NCI-H82 treated with DMSO at 0.1 percent for 48 hours (cell line): ENCODE measurements at regions not wholly inside any gene's neighbourhood (a gene's known extent, or its start where the extent isn't known, plus 50 kb on each side); places are given as distances from the start of the nearest gene placed in this dataset.

ENCODE experiments used
- DNase-seq: peaks from one replicate; lab custom pipeline; 2025; ENCODE audit not compliant: unreplicated experiment; lab: John Stamatoyannopoulos, UW

DNA sequence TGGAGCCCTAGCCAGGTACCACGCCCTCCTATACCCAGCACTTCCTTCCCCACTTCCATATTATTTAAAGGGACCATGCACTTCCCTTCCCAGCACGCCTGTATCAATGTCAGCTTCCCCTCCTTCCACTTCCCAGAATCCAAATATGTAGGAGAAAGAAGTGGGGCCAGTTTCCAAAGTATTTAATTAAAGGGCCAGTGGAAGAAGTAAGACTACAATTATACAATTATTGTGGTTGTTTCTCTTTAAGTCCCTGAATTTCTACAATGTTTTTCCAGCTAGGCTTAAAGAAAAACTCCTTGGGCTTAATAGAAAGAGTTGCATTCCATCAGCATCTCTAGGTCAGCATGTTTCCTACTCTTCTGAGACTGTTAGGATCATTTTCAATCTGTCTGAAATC, 515.8 kb downstream of the PREX1 start:
- DNase-seq = no peak

DNA sequence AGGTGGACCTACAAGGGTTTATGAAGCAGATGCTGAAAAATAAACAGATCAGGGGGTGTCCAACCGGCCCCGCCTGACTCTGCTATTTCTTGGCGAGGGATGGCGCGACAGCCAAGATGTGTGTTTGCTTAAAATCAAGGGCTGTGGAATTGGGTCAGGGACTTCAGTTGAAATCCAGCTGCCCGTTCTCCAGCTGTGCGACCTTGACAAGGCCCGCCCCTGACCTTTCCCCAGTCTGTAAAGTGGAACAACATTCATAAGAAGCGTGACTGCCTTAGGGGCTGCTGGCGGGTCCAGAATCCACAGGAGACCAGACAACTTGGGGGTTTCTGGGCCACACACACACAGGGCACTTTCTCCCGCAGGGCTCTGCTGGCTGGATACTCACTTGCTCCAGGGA, 517.5 kb downstream of the PREX1 start:
- DNase-seq = no peak

GRCh38 chr20:48309293-48309692, 518.5 kb downstream of the PREX1 start:
- no peak for DNase-seq

GRCh38 chr20:48308882-48309281, 518.9 kb downstream of the PREX1 start:
- DNase-seq = no peak

GRCh38 chr20:48308232-48308781, 519.5 kb downstream of the PREX1 start:
- no peak for DNase-seq

DNA sequence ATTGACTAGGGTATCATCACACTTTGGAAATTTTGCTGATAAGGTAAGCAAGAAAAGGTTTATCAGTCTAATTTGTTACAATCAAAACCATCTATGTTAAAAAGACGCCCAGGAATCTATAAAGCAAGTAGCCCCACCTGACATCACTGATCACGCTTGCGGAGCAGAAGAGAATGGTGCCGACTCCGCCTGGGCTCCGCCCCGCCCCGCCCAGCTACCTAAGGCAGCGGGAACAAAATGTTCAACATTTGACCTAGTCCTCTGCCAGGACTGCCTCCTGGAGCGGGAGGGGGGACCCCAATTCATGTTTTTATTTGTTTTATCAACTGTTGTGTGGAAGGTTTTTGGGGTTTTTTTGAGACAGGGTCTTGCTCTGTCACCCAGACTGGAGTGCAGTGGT, 520.5 kb downstream of the PREX1 start:
- DNase-seq = no peak

GRCh38 chr20:48302844-48303542, 517.7 kb upstream of the SULF2 start:
- no peak for DNase-seq

- DNase-seq = no peak
Observed at GRCh38 chr20:48302149-48302548, 516.9 kb upstream of the SULF2 start.

DNA sequence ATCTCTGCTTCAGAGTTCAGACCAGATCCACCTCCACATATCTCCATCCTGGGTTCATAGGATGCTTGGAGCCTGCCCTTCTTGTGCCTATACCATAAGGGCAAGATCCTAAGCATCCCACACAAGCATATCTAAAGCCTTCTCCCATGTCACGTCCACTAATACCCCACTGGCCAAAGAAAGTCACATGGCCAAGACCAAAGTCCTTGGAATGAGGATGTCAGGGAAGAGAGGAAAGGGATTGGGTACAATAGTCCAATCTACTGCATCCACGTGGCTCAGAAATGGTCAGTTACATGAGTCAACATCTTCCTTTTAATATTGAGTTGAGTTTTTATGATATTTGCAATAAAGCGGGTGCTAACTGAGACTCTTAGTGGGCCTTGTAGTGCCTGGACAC, 515.9 kb upstream of the SULF2 start:
- DNase-seq = no peak

DNA sequence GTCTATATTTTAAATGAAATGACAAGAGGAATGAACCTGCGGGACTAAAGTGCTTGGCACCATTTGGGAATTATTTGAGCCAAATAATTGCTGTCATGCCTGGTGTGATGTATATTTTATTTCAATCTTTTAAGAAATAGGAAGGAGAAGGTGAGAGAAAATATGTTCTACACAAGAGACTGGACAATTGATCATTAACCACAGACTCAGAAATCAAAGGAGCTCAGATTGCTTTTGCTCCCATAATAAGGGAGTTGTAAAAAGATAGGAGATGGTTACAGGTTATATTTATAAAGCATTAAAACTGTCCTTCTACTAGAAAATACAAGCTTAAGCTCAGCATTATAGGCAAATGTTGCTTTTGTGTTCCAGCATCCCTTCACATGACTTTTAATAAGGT, 515.2 kb upstream of the SULF2 start:
- DNase-seq = no peak

DNA sequence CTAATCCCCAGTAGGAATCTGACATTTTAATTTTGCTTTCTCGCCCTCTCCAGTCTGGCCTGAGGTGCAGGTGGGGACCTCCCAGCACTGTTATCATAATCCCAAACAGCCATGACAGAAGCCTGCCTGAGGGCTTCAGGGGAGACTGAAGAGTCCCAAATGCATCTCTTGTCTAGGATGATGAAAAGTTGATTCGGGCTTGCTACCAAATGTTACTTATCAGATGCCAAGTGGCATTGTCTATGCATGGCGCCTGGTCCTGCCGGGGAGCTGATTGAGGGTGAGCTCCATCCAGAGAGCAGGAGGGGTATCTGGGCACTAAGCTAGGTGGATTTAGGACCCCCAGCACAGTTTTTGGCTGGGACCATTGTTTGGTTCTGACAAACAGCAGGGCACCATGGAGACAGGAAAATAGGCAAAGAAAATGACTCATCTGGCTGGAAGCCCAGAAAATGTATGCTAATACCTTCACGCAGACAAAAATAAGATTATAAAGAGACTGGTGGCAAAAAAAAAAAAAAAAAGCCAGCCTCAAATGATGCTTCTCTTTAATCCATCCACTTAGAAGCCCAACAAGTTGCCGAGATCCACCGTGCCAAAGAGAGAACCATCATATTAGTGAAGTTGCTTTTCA, 513.7 kb upstream of the SULF2 start:
- peak; percentile 72 for DNase-seq

DNA sequence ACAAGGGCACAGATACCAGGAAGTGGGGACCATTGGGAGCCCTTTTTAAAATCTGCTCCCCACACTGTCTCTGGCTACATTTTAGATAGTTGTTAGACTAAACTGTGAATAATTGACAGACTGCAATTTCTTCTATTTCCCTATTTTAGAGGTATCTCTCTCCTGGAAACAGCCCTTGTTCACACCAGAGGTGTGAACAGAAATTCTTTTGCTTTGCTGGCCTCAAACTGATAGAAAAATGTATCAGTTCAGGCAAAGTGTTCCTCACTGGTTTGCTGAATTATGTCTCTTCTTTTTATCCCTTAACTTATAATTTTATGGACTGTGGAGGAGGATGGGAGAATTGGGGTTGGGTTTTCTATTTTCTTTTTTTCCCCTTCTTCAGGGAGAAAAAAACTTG, 513.2 kb upstream of the SULF2 start:
- DNase-seq = no peak

DNA sequence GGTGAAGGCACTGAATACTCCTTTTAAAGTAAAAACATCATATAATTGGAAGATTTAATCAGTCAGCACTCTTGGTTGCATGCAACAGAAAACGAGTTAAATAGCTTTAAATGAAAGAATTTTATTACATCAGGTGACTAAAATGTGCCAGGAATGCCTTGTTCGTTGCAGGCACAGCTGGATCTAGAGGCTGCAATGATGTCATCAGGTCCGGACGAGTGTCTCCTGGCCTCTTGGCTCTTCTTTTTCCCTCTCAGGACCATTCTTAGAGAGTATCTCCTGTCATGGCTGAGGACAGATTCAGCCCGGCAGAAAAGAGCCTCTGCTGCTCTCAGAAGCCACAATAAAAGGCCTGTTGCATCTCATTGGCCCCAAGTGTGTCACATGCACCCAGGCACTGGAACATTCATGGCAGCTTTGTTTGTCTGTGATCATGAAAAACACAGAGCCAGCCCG, 510.7 kb upstream of the SULF2 start:
- no peak for DNase-seq

DNA sequence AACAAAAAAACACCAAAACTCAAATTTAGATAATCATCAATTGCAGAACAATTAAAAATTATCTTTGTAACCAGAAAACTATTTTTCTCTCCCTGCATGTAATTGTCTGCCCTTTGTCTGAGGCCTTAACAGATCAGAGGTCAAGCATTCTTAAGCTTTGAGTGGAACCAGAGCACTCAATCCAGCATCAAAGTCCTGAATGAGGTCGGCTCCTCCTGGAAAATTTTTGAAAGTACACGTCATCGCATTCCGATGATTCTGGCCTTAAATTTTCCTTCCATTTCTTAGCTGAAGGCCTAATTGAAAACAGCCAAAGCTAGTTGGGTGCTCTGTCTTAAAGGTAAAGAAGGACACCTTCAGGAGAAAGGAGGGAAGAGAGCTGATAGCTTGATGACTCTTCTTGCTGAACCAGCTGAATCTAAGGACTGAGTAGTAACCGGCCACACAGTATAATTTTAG, 510.2 kb upstream of the SULF2 start:
- DNase-seq = no peak

- DNase-seq = no peak
Observed at GRCh38 chr20:48294942-48295341, 509.7 kb upstream of the SULF2 start.

DNA sequence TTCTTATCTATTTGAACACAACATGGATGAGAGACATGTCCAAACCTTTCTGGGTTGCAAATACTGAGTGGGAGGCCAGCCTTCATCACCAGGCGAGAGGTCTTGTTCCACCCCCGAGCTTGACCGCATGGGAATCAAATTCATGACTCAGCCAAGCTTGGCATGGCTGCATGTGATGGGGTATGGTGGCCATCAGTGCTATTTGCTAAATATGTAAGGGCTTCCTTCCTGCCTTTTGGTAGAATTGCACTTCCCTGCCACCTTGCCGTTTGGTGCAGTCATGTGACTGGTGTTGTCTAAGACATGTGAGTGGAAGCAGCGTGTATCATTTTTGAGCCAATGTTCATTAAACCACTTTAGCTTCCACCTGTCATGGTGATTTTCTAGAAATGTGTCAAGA, 508.9 kb upstream of the SULF2 start:
- DNase-seq = no peak

DNA sequence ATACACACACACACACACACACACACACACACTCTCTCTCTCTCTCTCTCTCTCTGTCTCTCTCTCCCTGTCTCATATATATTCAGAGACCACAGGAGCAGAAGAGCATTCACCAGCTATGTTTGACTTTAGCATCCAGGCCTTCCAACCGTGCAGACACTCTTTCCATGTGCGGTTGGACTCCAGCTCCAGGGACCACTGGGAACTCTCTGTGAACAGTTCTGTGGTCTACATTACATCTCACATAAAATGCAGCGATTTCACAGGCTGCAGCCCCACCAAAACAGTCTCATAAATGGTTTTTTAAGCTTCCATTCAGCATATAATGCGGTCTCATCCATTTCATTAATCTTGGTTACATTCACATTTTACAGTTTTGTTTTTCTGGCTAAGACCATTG, 508.4 kb upstream of the SULF2 start:
- DNase-seq = no peak

- no peak for DNase-seq
Observed at GRCh38 chr20:48292806-48293205, 507.5 kb upstream of the SULF2 start.

DNA sequence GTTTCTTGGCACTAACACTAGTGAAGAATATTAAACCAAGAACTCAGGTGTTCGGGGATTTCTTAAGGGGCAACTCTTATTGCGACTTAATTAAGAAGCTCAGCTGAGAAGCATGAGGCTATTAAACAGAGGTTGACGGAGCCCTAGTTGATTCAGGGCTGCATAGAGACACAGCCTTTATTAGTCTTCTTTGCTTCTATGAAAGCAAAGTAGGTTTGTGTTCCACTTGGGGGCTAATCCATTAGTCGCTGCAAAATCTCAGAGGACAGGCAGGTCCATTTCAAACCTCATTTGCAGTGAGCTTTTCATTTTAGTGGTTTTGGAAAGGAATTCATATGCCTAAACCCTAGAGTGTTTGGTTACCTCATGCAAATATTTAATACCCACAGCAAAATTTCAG, 506.6 kb upstream of the SULF2 start:
- DNase-seq = no peak

- no peak for DNase-seq
Observed at GRCh38 chr20:48288930-48289507, 503.7 kb upstream of the SULF2 start.

DNA sequence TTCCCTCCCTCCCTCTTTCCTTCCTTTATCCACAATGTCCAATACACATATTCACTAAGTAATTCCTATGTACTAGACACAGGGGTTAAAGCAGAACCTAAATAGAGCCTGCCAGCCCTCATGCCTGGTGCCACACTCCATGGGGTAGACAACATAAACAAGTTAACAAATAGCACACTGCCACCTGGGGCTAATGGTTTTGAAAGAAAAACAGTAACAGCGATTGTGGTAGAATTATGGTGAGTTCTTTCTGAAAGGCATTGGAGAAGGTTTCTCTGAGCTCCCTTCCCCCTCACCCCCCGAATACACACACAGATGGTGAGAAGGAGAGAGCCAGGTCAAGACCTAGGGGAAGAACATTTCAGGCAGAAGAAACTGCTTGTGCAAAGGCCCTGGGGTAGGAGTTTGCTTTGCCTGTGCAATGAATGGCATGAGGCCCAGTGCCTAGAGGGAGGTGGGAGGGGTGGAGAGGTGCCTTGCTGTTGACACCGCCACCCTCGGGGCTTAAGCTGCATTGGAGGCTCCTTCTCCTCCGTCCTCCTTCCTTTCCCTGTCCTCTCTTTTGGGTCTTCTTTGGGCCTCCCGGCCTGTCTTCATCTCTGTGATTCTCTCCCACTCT, 502.4 kb upstream of the SULF2 start:
- no peak for DNase-seq

DNA sequence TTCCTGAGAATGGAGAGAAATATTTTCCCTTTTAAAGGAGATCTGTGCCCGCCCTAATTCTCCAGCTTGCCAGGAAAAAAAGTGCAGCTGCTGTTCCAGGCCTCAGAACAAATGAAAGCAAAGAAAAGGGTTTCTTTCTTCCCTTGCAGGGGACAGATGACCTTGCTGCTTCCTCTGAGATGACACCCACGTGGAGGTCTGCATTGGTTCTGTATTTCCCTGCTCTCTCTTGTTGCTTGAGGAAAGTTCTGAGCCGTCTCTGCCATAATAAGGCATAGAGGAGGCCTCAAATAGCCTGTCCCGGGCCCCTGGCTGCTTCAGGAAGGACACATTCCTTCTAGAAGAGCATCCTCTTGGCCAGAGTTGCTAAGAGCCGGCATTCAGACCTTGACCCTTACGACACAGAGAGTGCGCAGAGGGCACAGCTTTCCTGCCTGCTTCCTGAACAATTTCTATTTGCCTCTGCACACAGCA, 501.8 kb upstream of the SULF2 start:
- no peak for DNase-seq
